ENCODE measurements at regions not wholly inside any gene's neighbourhood (a gene's known extent, or its start where the extent isn't known, plus 50 kb on each side); places are given as distances from the start of the nearest gene placed in this dataset.
"Not testable (repeated sequence)": the region's sequence is repeated elsewhere in the genome, so short reads cannot be mapped to it uniquely, and the experiment has no call there.

GRCh38 chrX:3940000-3940610 is 226.7 kb upstream of the PRKX start:
- no peak overlapping the region for H3K4me3 ChIP-seq (ENCODE audit: low read depth, low read length)
- TF ChIP-seq CTCF (IDR thresholded peaks at IDR 0.05; ENCODE audit: insufficient read depth, low read length, poor library complexity, severe bottlenecking), result peak; percentile 52
- no peaks in the 10 kb centered on the region for H3K36me3 ChIP-seq (ENCODE audit: control insufficient read depth, insufficient read depth, low read length)

GRCh38 chrX:3938587-3938986 is 225.1 kb upstream of the PRKX start:
- H3K27me3 ChIP-seq (ENCODE audit: control insufficient read depth, insufficient read depth, low read length), result no peaks in the 10 kb centered on the region
- H3K4me3 ChIP-seq (ENCODE audit: low read depth, low read length), result no peak overlapping the region
- no peak for TF ChIP-seq CTCF (IDR thresholded peaks at IDR 0.05; ENCODE audit: insufficient read depth, low read length, poor library complexity, severe bottlenecking)
- no peak for DNase-seq (ENCODE audit: low read depth)
- no peaks in the 10 kb centered on the region for H3K36me3 ChIP-seq (ENCODE audit: control insufficient read depth, insufficient read depth, low read length)

More at GRCh38 chrX:3940000-3940610, 226.7 kb upstream of the PRKX start:
- DNase-seq (ENCODE audit: low read depth), result no peak
- H3K27me3 ChIP-seq (ENCODE audit: control insufficient read depth, insufficient read depth, low read length), result no peaks in the 10 kb centered on the region

GRCh38 chrX:3935196-3935595 is 221.7 kb upstream of the PRKX start:
- not testable (repeated sequence) for H3K4me3 ChIP-seq (ENCODE audit: low read depth, low read length); DNase-seq (ENCODE audit: low read depth); H3K27me3 ChIP-seq (ENCODE audit: control insufficient read depth, insufficient read depth, low read length); H3K36me3 ChIP-seq (ENCODE audit: control insufficient read depth, insufficient read depth, low read length)

- not testable (repeated sequence) for DNase-seq (ENCODE audit: low read depth); H3K36me3 ChIP-seq (ENCODE audit: control insufficient read depth, insufficient read depth, low read length); H3K4me3 ChIP-seq (ENCODE audit: low read depth, low read length); H3K27me3 ChIP-seq (ENCODE audit: control insufficient read depth, insufficient read depth, low read length)
Observed at GRCh38 chrX:3920424-3921017, 207.1 kb upstream of the PRKX start.

GRCh38 chrX:3919668-3920423 is 206.4 kb upstream of the PRKX start:
- H3K27me3 ChIP-seq (ENCODE audit: control insufficient read depth, insufficient read depth, low read length); H3K36me3 ChIP-seq (ENCODE audit: control insufficient read depth, insufficient read depth, low read length); H3K4me3 ChIP-seq (ENCODE audit: low read depth, low read length); DNase-seq (ENCODE audit: low read depth): not testable (repeated sequence)

GRCh38 chrX:3914813-3915212 is 201.4 kb upstream of the PRKX start:
- H3K27me3 ChIP-seq (ENCODE audit: control insufficient read depth, insufficient read depth, low read length); H3K4me3 ChIP-seq (ENCODE audit: low read depth, low read length); DNase-seq (ENCODE audit: low read depth); H3K36me3 ChIP-seq (ENCODE audit: control insufficient read depth, insufficient read depth, low read length): not testable (repeated sequence)

- H3K4me3 ChIP-seq (ENCODE audit: low read depth, low read length); DNase-seq (ENCODE audit: low read depth); H3K36me3 ChIP-seq (ENCODE audit: control insufficient read depth, insufficient read depth, low read length); H3K27me3 ChIP-seq (ENCODE audit: control insufficient read depth, insufficient read depth, low read length): not testable (repeated sequence)
Observed at GRCh38 chrX:3914059-3914458, 200.6 kb upstream of the PRKX start.

GRCh38 chrX:3911012-3911411 is 197.6 kb upstream of the PRKX start:
- not testable (repeated sequence) for H3K4me3 ChIP-seq (ENCODE audit: low read depth, low read length); H3K36me3 ChIP-seq (ENCODE audit: control insufficient read depth, insufficient read depth, low read length); H3K27me3 ChIP-seq (ENCODE audit: control insufficient read depth, insufficient read depth, low read length); DNase-seq (ENCODE audit: low read depth)

- not testable (repeated sequence) for H3K36me3 ChIP-seq (ENCODE audit: control insufficient read depth, insufficient read depth, low read length); H3K27me3 ChIP-seq (ENCODE audit: control insufficient read depth, insufficient read depth, low read length); H3K4me3 ChIP-seq (ENCODE audit: low read depth, low read length); DNase-seq (ENCODE audit: low read depth)
Observed at GRCh38 chrX:3910611-3911010, 197.2 kb upstream of the PRKX start.

GRCh38 chrX:3905522-3906258 is 192.2 kb upstream of the PRKX start:
- DNase-seq (ENCODE audit: low read depth); H3K27me3 ChIP-seq (ENCODE audit: control insufficient read depth, insufficient read depth, low read length); H3K36me3 ChIP-seq (ENCODE audit: control insufficient read depth, insufficient read depth, low read length); H3K4me3 ChIP-seq (ENCODE audit: low read depth, low read length): not testable (repeated sequence)

GRCh38 chrX:3902222-3902621 is 188.8 kb upstream of the PRKX start:
- not testable (repeated sequence) for DNase-seq (ENCODE audit: low read depth); H3K4me3 ChIP-seq (ENCODE audit: low read depth, low read length); H3K36me3 ChIP-seq (ENCODE audit: control insufficient read depth, insufficient read depth, low read length); H3K27me3 ChIP-seq (ENCODE audit: control insufficient read depth, insufficient read depth, low read length)

- H3K36me3 ChIP-seq (ENCODE audit: control insufficient read depth, insufficient read depth, low read length); H3K4me3 ChIP-seq (ENCODE audit: low read depth, low read length); H3K27me3 ChIP-seq (ENCODE audit: control insufficient read depth, insufficient read depth, low read length); DNase-seq (ENCODE audit: low read depth): not testable (repeated sequence)
Observed at GRCh38 chrX:3896755-3897154, 183.3 kb upstream of the PRKX start.

Measured in kidney epithelial cell (primary cell).